GM21717 (cell line): ENCODE measurements at regions not wholly inside any gene's neighbourhood (a gene's known extent, or its start where the extent isn't known, plus 50 kb on each side); places are given as distances from the start of the nearest gene placed in this dataset.

Experiments
- ATAC-seq: cut with Tn5 transposase; IDR thresholded peaks from one replicate; pipeline ENCODE4 v1.9.1; 2021; ENCODE audit warnings: mild to moderate bottlenecking, moderate library complexity; ENCODE audit not compliant: unreplicated experiment

DNA sequence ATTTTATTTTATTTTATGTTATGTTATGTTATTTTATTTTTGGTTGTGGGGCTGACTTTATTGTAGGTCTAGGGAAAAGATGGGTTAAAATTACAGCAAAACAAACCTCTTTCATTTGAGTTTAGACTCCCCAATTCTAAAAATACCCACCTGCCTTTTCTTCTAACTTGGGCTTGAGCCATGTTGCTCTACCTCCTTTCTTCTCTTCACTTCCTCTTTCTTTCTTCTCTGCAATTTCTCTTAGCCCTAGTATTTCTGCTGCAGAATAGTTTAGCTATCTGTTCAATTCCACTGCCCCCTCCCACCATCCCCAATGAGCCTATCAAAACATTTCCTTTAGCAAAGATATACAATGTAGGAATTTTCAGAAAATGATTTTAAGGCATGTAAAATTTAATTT lies 653.3 kb downstream of the ARAP2 start:
- ATAC-seq: no peak

DNA sequence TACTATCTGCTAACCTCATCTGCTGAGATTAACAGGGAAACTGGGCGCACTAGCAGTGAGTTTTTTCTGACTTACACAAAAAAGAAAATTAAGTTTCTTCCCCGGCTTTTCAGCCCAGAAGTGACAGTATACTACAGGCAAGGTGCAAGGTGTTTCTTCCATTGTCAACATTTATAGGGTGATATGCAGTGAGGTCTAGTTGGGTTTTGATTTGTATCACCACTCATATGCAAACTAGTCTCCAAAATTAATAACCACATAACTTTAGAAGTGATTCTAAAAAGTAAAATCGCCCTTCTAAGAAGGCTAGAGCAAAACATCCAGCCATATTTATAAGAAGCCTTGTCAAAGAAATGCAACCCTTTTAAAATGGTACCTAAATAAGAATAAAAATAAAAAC lies 640.1 kb downstream of the ARAP2 start:
- ATAC-seq: no peak

DNA sequence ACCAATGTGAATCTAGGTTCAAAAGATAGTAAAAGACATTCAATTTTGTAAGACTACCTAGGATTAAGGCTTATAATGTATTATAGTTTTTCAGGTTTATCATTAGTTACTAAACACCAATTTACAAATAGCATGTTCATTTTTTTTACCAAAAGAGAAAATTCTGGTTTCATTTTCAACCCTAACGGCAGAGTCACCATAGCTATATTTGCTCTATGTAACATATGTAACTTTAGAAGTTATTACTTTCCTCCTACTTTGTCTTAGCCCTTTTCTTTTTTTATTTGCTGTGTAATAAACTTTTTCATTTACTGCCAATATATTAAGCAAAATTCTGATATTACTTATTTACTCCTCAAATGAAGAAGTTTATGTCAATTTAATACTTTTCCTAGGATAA lies 639.6 kb downstream of the ARAP2 start:
- ATAC-seq: no peak

DNA sequence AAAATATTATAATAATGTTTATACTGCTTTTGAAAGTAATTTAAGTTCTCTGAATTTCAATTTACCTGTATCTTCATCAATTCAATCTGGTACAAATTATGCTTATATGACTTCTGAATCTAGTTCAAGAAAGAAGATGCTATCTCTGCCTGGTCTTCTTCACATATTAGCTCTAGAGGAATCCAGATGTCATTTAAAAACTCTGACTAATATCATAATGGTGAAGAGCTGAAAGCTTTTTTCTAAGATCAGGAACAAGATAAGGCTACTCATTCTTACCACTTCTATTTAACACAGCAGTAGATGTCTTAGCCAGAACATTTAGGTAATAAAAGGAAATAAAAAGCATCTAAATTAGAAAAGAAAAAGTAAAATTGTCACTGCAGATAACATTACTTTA lies 636.1 kb downstream of the ARAP2 start:
- no peak for ATAC-seq

DNA sequence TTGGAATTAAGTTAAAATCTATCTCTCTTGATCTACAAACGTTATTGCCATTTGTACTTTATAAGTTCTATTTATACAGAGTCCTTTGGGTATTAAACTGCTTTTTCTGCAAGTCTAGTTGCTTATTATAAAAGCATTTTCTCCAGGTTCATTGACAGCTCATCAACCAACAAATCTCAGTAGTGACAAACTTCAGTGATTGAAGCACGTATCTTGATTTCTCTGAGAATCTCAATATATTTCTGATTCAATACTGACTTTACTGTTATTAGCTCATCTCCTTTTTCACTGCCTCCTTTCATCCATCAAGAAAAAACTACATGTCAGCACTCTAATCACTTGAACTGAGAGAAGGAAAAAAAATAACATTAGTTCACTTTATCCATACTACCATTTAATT lies 630.2 kb downstream of the ARAP2 start:
- no peak for ATAC-seq

DNA sequence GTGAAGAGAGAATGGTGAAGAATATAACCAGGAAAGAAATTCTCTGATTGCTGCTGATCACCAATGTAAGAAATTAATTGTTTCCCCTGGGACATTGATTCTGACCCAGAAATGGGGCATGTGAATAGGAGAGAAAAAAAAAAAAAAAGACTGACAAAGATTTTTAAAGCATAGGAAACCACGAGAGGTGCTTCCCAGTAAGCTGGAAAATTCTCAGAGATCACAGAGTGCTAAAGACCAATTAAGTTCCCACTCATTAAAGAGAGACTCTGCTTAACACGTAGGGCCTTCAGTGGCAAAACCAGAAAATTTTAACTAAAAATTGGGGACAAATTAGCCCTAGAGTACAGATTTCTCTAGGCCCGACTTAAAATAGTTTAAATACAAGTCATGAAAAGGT lies 604.4 kb downstream of the ARAP2 start:
- no peak for ATAC-seq

DNA sequence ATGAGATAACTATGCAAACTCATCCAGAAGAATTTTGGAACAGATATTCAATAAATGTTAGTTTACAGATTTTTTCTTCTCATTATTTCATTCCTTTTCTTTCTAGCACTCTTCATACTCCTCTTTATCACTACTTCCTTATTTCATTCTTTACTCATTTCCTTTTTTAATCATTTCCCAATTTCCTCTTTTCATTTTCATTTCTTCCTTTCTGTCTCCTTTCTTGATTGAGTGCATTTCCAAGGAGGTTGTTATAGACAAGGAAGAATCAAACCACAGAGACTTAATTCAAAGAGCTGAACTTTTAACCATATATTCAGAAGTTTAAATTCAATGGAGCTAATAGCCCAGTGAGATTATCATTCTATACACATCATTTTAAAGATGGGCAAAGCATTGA lies 600.7 kb downstream of the ARAP2 start:
- no peak for ATAC-seq

DNA sequence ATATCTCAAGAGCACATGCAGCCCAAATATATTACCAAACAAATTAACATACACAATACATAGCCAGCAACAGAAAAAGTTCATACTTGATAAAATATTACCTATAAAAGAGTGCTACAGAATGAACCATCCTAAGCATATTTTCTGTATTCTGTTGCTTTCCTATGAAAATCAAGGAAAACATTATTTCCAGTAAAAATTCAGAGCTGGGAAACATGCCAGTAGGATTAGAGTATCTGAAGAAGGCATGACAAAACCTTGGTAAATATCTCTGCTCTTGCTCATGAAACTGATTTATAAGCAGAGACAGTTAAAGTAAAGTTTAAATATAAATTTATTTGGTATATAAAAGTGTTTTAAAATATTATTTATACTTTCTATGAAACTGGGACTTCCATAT lies 599.7 kb downstream of the ARAP2 start:
- ATAC-seq: no peak

DNA sequence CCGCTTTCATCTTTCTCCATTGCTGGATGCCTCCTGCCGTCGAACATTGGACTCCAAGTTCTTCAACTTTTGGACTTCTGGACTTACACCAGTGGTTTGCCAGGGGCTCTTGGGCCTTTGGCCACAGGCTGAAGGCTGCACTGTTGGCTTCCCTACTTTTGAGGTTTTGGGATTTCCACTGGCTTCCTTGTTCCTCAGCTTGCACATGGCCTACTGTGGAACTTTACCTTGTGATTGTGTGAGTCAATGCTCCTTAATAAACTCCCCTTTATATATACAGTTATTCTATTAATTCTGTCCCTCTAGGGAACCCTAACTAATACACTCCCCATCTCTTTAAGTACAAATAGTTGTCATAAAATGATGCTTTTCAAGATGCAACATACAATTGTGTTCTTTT lies 595.3 kb downstream of the ARAP2 start:
- ATAC-seq: no peak

DNA sequence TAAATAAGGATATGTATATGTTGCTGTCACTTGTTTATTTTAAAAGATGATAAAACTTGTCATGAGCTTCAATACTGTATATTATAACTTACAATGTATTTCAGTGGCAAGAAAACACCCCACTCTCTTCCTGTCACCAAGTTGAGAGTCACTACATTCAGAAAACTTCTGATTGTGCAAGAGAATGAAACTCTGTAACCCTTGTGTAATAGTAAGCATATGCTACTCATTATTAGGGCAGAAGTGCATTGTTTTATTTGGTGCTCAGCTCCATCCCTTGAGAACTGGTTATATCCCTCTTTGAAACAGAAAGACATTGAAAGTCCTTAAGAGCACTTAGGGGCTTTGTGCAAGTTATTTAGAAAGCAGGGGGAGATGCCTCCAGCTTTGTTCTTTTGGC lies 594.5 kb downstream of the ARAP2 start:
- no peak for ATAC-seq

DNA sequence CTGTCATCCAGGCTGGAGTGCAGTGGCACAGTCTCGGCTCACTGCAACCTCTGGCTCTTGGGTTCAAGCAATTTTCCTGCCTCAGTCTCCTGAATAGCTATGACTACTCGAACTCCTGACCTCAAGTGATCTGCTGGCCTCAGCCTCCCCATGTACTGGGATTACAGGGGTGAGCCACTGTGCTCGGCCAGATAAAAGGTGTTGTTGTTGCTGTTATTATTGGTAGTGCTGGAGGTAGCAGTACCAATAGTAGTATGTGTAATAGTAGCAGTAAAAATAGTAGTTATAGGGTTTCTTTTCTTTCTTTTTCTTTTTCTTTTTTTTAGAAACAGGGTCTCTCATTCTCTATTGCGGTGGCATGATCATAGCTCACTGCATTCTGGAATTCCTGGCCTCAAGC lies 592.1 kb downstream of the ARAP2 start:
- no peak for ATAC-seq

DNA sequence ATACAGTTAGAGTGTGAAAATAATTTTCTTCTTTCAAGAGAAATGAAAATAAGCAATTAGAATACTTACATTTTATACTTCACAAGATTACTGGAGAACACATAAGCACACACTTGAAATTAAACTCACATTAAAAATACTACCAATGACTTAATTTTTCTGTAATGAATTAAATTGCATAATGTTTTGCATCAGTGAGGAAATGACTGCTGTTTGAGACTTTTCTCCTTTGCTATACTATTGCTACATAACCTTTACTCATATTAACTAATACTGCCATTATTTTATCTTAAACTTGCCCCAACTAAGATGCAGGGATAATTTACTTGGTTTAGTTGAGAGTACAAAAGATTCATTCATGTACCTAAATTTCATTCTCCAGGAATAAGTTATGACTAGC lies 590.9 kb downstream of the ARAP2 start:
- no peak for ATAC-seq

DNA sequence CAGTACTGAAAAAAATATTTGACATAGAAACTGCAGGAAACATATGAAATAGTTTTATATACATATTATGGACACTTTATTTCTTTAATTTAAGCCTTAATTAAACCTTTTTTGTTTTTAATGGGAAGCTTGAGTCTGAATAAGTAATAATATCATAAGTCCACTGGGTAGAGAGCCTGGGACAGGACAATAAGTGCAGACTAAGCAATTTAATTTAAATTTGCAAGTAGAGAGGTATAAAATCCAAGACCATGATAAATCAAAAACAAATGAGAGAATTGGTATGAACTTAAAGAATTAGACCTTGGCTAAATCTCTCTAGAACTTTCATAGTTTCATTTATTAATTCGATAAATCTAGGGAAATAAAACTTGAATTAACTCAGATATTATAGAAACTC lies 571.2 kb downstream of the ARAP2 start:
- ATAC-seq: no peak

DNA sequence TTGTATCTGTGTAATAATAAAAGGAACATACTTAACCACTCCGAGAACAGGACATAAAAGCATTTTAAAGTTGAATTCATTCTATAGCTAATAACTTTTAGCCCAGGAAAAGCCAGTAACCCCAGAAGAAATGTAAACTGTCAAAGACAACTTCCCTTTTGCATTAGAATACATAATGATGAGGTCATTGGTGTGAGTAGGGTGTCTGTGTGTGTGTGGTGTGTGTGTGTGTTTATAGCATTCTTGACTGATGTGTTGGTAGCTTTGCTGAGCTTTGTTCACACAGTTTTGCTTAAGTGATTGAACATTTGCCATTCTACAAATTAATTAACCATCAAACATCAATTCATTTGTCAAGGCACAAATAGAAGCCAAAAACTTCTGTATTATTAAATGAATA lies 559.6 kb downstream of the ARAP2 start:
- no peak for ATAC-seq

DNA sequence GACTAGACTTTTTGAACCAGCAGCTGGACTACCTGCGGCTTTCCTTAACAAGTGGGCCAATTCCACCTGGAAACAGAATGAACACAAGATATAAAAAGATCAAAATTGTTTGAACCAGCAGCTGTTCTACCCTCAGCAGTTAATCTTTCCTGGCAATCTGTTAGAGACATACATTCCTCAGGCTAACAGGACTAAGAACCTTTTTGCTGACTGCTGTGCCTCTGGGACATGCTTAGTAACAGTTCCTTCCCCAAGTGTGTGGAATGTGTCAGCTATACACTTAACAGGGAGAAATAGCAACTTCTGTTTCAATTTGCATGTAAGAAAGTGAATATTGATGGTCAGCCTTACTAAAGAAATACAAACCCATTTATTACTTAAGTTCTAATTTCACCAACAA lies 554.4 kb downstream of the ARAP2 start:
- ATAC-seq: no peak

DNA sequence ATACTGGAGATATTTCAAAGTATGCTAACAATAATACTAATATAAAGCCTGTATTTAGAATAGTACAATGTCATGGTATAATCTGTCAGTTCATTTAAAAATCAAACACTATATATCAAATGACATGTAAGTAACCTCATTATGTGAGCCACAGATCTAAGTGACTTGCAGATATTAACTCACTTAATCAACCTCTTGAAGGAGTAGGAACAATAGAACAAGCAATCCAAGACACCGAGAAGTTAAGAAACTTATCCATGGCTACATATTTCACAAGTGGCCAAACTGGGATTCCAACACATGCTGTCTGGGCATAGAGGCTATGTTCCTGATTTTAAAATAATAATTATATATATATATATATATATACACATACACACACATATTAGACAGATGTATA lies 554.0 kb downstream of the ARAP2 start:
- ATAC-seq: no peak

DNA sequence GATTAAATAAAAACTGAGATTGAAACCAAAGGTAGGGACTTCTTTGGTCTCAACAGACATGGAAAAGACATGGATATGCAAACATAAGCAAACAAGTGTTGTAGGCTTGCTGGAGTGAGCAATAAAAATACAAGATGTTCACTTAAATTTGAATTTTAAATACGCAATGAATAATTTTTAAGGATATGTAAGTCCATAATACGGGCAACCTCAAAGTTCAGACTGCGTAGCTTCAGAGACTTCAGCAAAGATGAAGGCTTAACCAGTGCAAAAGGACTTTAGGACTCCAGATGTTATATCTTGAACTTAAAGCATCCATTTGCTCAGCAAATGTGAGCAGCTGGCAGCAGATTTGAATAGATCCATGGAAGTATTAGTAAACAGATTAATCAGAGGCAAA lies 549.3 kb downstream of the ARAP2 start:
- no peak for ATAC-seq

DNA sequence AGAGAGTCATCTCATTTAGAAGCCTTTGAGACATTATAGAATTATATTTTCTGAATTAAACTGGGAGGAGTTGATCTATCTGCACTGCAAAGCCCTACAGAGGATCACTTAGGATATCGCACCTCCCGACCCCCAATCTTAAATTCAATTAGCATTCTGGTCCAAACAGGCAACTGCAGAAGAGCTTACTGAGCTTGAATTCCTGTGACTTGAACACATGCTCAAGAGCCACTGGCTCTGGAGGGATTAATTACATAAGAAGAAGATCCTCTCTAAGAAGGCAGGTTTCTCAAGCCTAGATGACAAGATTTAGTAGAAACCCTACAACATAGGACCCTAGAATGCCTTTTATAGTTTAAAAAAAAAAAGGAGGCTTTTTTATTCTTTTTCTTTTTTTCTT lies 548.9 kb downstream of the ARAP2 start:
- no peak for ATAC-seq

DNA sequence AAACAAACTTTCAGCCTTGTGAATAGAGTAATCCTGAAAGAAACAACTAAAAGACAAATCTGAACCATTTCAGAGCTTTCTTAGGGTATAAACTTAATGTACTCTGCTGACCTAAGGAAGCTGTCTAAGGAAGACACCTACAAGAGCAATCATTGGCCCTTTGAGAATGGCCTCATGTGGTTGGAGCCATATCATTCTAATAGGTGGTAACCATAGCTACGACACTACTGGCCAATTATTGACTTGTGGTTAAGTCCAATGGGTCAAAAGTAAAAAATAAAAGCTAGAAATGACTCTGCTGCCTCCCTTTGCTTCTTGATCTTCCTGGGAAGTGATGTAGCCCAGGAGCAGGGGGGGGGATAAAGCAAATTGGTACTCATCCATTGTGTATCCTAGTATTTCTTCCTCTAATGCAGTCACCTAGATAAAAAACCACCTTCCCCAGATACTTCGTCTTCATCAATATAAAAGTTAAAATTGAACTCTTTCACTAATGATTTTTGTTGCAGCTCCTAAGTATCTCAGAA lies 547.0 kb downstream of the ARAP2 start:
- ATAC-seq: no peak

DNA sequence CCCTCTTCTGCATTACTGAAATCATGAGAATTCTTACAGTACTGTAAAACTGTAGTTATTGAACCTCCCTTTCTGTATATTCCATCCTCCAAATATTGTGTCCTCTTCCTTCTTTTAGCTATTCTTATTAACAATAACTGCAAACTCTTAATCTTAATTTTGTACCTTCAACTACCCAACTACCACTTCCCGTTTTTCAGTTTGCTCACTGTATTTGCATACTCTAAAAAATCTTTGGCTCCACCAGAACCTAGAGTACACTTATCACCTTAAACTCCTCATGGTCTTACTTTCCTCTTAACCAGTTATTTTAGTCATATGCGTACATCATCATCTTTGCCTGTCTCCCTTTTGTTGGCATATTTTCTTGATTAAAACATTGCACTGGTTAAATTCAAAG lies 543.7 kb downstream of the ARAP2 start:
- ATAC-seq: no peak

DNA sequence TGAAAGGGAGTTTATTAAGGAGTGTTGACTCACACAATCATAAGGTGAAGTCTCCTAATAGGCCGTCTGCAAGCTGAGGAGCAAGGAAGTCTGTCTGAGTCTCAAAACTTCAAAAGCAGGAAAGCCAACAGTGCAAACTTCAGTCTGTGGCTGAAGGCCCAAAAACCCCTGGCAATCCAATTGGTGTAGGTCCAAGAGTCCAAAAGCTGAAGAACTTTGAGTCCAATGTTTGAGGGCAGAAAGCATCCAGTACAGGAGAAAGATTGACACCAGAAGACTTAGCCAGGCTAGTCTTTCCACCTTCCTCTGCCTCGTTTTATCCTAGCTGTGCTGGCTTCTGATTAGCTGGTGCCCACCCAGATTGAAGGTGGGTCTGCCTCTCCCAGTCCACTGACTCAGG lies 535.2 kb downstream of the ARAP2 start:
- ATAC-seq: no peak

DNA sequence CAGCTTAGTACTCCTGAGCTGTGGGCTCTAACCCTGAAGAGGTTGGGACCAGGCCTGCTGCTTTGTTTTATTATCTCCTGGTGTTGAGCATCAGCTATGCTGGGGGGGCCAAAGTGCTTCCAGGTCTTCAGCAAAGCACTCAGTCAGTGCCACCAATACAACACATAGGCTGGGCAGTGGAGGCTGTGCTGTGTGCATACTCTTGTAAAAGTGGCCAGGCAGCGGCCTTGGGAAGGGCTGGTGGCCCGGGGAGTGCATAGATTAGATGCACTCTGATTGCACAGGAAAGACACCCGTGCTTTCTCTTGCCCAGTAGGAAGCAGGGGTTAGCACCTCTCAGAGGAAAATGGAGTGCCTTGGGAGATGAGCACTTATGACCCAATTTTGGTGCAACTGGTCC lies 534.0 kb downstream of the ARAP2 start:
- ATAC-seq: no peak

DNA sequence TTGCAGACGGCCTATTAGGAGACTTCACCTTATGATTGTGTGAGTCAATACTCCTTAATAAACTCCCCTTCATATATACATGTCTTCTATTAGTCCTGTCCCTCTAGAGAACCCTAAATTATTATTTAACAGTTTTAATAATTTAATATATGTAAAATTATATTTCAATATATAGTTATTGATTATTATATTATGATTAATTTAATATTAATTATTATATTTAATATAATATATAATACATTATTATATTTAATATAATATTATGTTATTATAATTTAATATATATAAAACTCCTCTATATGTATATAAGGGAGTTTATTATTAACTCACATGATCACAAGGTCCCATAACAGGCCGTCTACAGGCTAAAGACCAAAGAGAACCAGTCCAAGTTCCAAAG lies 533.2 kb downstream of the ARAP2 start:
- ATAC-seq: no peak

DNA sequence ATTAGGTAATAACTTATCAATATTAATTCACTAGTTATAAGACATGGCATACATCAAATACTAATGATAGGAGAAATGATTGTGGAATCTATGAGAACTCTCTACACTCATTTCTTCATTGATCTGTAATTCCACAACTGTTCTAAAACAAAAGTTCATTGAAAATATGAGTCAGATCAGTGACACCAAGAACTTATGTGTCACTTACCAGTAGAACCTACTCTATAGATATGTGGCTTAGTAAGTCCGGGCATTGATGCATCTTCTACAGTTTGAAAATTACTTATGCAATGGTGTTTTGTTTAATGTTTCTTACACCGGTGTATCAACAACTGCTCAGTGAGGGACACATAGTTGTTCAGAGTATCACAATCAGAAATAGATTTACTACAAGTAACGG lies 520.3 kb downstream of the ARAP2 start:
- no peak for ATAC-seq
